Hepatocyte (in vitro differentiated cells): ENCODE measurements at regions not wholly inside any gene's neighbourhood (a gene's known extent, or its start where the extent isn't known, plus 50 kb on each side); places are given as distances from the start of the nearest gene placed in this dataset.

Experiments used
- EZH2 ChIP-seq: fragments of 200-600 bp; sonication (generic); IDR thresholded peaks from 2 replicates; pipeline ENCODE4 v1.6.1; 2016; ENCODE audit warnings: antibody characterized with exemption, mild to moderate bottlenecking, borderline replicate concordance
- EZH2phosphoT487 ChIP-seq: fragments of 200-600 bp; sonication (generic); IDR thresholded peaks from one replicate; pipeline ENCODE4 v1.6.1; 2018; ENCODE audit warnings: antibody characterized with exemption, mild to moderate bottlenecking, low read depth, moderate library complexity; ENCODE audit not compliant: unreplicated experiment, severe bottlenecking
- TF ChIP-seq, protein P1 (sequence below): fragments of 200-600 bp; sonication (generic); IDR thresholded peaks from 2 replicates; pipeline ENCODE4 v1.5.1; 2016; ENCODE audit warnings: antibody characterized with exemption, mild to moderate bottlenecking; ENCODE audit not compliant: poor library complexity

DNA sequence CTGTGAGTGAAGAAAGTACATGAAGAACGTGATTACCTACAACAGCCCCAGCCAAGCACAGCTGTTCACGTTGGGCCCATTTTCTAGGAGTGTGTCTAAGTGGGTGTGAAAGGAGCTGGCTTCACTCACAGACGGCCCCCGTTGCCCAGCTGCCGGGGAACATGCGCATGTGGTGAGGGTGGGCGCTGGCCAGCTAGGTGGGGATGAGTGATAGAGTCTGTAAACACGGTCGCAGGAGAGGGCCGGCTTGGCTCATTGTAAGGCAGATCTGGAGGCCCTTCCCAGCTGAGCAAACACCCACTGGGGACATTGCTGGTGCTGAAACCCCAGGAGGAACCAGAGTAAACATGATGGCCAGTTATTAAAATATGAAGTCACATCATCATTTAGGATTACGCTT, 160.5 kb downstream of the TEX29 start:
- TF ChIP-seq, protein P1, sequence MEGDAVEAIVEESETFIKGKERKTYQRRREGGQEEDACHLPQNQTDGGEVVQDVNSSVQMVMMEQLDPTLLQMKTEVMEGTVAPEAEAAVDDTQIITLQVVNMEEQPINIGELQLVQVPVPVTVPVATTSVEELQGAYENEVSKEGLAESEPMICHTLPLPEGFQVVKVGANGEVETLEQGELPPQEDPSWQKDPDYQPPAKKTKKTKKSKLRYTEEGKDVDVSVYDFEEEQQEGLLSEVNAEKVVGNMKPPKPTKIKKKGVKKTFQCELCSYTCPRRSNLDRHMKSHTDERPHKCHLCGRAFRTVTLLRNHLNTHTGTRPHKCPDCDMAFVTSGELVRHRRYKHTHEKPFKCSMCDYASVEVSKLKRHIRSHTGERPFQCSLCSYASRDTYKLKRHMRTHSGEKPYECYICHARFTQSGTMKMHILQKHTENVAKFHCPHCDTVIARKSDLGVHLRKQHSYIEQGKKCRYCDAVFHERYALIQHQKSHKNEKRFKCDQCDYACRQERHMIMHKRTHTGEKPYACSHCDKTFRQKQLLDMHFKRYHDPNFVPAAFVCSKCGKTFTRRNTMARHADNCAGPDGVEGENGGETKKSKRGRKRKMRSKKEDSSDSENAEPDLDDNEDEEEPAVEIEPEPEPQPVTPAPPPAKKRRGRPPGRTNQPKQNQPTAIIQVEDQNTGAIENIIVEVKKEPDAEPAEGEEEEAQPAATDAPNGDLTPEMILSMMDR = no peak
- TF ChIP-seq EZH2 (no peak), EZH2phosphoT487 (no peak)
